Adrenal gland (tissue), 5 donors: ENCODE measurements at regions not wholly inside any gene's neighbourhood (a gene's known extent, or its start where the extent isn't known, plus 50 kb on each side); places are given as distances from the start of the nearest gene placed in this dataset.

Source experiments
- CTCF ChIP-seq, 6 experiments: fragments of 450-650 bp in 4 of 6; fragments of 200-600 bp in 2 of 6; sonication (generic) in 1 of 6; IDR thresholded peaks; 1 replicate in 5 of 6; 2 replicates in 1 of 6; pipeline versions ENCODE4 v1.5.1 to v1.8.0; 2016 to 2021; ENCODE audit warnings: antibody characterized with exemption in 6 of 6, mild to moderate bottlenecking in 2 of 6, moderate library complexity in 1 of 6
- POLR2A ChIP-seq, 2 donors: fragments of 450-650 bp; IDR thresholded peaks; one replicate each; pipeline ENCODE4 v1.6.1; 2017; ENCODE audit warnings: antibody characterized with exemption in 2 of 2, mild to moderate bottlenecking in 2 of 2, moderate library complexity in 1 of 2
- donor health status: DM: no; HTN: no; CAD: no.

DNA sequence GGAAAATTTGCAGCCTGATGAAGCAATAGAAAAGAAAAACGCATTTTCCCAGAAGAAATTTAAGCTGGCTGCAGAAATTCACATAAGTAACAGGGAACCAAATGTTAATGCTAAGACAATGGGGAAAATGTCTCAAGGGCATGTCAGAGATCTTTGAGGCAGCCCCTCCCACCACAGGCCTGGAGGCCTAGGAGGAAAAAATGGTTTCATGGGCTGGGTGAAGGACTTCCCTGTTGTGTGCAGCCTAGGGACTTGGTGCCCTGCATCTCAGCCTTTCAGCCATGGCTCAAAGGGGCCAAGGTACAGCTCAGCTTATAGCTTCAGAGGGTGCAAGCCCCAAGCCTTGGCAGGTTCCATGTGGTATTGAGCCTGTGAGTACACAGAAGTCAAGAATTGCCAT lies 476.1 kb upstream of the DPP6 start:
- TF ChIP-seq CTCF (IDR thresholded peaks at IDR 0.05) = no peak
- TF ChIP-seq POLR2A (IDR thresholded peaks at IDR 0.05) = no peak
